Erythroblast (primary cell): ENCODE measurements at regions not wholly inside any gene's neighbourhood (a gene's known extent, or its start where the extent isn't known, plus 50 kb on each side); places are given as distances from the start of the nearest gene placed in this dataset.

Experiments
- GATA1 ChIP-seq: IDR thresholded peaks from 2 replicates; pipeline ENCODE4 v1.6.1; 2011; ENCODE audit warnings: low read depth, mild to moderate bottlenecking, control low read depth, low read length, moderate library complexity
- POLR2A ChIP-seq: IDR thresholded peaks from 2 replicates; pipeline ENCODE4 v1.6.1; 2011; ENCODE audit warnings: mild to moderate bottlenecking, low read length

- TF ChIP-seq POLR2A = no peak
- TF ChIP-seq GATA1 = no peak
Observed at GRCh38 chr7:37546677-37547076, 98.0 kb upstream of the ELMO1 start.
